ENCODE measurements at regions not wholly inside any gene's neighbourhood (a gene's known extent, or its start where the extent isn't known, plus 50 kb on each side); places are given as distances from the start of the nearest gene placed in this dataset.

DNA sequence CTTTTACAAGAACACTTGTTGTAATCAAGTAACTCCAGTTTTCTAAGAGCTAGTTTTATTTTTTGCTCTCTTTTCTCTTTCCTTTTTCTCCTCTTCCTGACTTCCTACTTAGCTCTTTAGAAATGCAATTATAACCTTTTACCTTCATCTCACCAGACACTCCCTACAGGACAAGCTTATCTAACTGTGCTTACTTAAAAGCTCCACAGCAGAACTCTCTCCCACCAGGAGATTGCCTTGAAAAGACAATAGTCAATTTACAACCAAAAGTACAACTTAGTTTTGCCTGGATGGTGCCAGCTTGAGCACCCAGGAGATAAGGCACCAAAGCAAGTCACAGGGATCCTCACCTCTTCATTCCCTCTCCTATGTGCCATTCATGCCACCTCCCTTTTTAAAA is 573.8 kb upstream of the LMCD1 start:
- peak in 1 of 2 donors; percentile 6 for DNase-seq
- Histone ChIP-seq H3K27ac (no peak overlapping the region), H3K9me3 (no peaks in the 10 kb centered on the region), H3K27me3 (no peaks in the 10 kb centered on the region), H3K4me1 (no peaks in the 10 kb centered on the region), H3K36me3 (no peaks in the 10 kb centered on the region), H3K4me3 (no peak overlapping the region)
- no peak for TF ChIP-seq CTCF (IDR thresholded peaks at IDR 0.05)
- TF ChIP-seq EP300 (IDR thresholded peaks at IDR 0.05): no peak
- TF ChIP-seq POLR2AphosphoS5 (IDR thresholded peaks at IDR 0.05): no peak
- no peak for TF ChIP-seq POLR2A (IDR thresholded peaks at IDR 0.05)
- intact Hi-C loops (cut with DNase I; ENCODE audit: low total_unique reads): no loop called here

GRCh38 chr3:7929319-7929889 is 572.2 kb upstream of the LMCD1 start:
- no peaks in the 10 kb centered on the region for H3K36me3 ChIP-seq
- DNase-seq: no peak
- no peaks in the 10 kb centered on the region for H3K4me1 ChIP-seq
- no peak overlapping the region for H3K4me3 ChIP-seq
- peaks cover 0 to 3% (median 0%) of the 10 kb centered on the region in 4 donors for H3K9me3 ChIP-seq
- 31 to 38% (median 37%) methylated on average over 2 of the region's 2 CpGs for WGBS, 5 donors
- no peak for TF ChIP-seq EP300 (IDR thresholded peaks at IDR 0.05)
- TF ChIP-seq CTCF (IDR thresholded peaks at IDR 0.05): no peak
- TF ChIP-seq POLR2A (IDR thresholded peaks at IDR 0.05): no peak
- no peak for TF ChIP-seq POLR2AphosphoS5 (IDR thresholded peaks at IDR 0.05)
- H3K27ac ChIP-seq: no peak overlapping the region
- no peaks in the 10 kb centered on the region for H3K27me3 ChIP-seq
- intact Hi-C loops (cut with DNase I; ENCODE audit: low total_unique reads): no loop called here

GRCh38 chr3:7934362-7934761 is 567.3 kb upstream of the LMCD1 start:
- TF ChIP-seq POLR2A (IDR thresholded peaks at IDR 0.05) (no peak), POLR2AphosphoS5 (IDR thresholded peaks at IDR 0.05) (no peak), CTCF (IDR thresholded peaks at IDR 0.05) (no peak), EP300 (IDR thresholded peaks at IDR 0.05) (no peak)
- no peak overlapping the region for H3K4me3 ChIP-seq
- WGBS, 5 donors: 20 to 50% (median 38%) methylated on average over 2 of the region's 2 CpGs; no CpG with 5 or more reads in 1 of the 5 donors
- no peaks in the 10 kb centered on the region for H3K4me1 ChIP-seq
- no peaks in the 10 kb centered on the region for H3K27me3 ChIP-seq
- H3K36me3 ChIP-seq: no peaks in the 10 kb centered on the region
- no peak overlapping the region for H3K27ac ChIP-seq
- intact Hi-C loops (cut with DNase I; ENCODE audit: low total_unique reads): no loop called here
- peaks cover 0 to 3% (median 0%) of the 10 kb centered on the region in 4 donors for H3K9me3 ChIP-seq
- peak; percentile 42 to 45 for DNase-seq

DNA sequence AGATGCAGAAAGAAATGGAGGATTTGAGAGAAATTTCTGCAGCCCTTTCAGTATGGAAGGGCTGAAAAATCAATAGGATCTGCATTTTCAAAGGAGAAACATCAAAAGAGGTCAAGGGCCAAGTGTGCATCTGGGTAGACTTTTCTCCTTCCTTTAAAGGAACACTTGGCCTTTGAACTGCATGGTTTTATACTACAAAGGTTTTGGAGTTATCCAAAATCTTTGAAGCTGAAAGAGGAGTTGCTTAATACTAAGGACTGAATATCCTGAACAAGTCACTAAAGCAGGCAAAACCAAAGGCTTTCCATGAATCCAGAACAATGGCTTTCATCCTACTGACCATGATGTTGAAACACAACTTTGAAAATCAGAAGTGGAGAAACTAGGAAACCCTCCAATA is 553.7 kb upstream of the LMCD1 start:
- intact Hi-C loops (cut with DNase I; ENCODE audit: low total_unique reads): no loop called here
- Histone ChIP-seq H3K9me3 (no peaks in the 10 kb centered on the region), H3K27ac (no peak overlapping the region), H3K4me3 (no peak overlapping the region), H3K36me3 (no peaks in the 10 kb centered on the region), H3K4me1 (no peaks in the 10 kb centered on the region), H3K27me3 (no peaks in the 10 kb centered on the region)
- DNase-seq: no peak
- TF ChIP-seq EP300 (IDR thresholded peaks at IDR 0.05): no peak
- no peak for TF ChIP-seq POLR2A (IDR thresholded peaks at IDR 0.05)
- no peak for TF ChIP-seq CTCF (IDR thresholded peaks at IDR 0.05)
- no peak for TF ChIP-seq POLR2AphosphoS5 (IDR thresholded peaks at IDR 0.05)

Measured in stomach (tissue), 8 donors.